GM06990 (cell line): ENCODE measurements at regions not wholly inside any gene's neighbourhood (a gene's known extent, or its start where the extent isn't known, plus 50 kb on each side); places are given as distances from the start of the nearest gene placed in this dataset.

ENCODE experiments used
- DNase-seq: peaks from one replicate; pipeline ENCODE4 v3.0.0-alpha.2; 2011; ENCODE audit not compliant: insufficient read length; ENCODE audit errors: extremely low read depth
- H3K27me3 ChIP-seq: replicated peaks from 2 replicates; pipeline ENCODE4 v1.6.0; 2011; ENCODE audit warnings: low read length; ENCODE audit not compliant: control insufficient read depth, insufficient read depth
- H3K36me3 ChIP-seq: 2 replicates; pipeline ENCODE4 v1.5.1; 2011; ENCODE audit warnings: low read length; ENCODE audit not compliant: control insufficient read depth, insufficient read depth
- H3K4me3 ChIP-seq: replicated peaks from 2 replicates; pipeline ENCODE4 v1.5.1; 2011; ENCODE audit warnings: low read depth, mild to moderate bottlenecking, control low read depth, low read length
- CTCF ChIP-seq: IDR thresholded peaks from 2 replicates; pipeline ENCODE4 v1.5.1; 2011; ENCODE audit warnings: low read length, control low read depth, mild to moderate bottlenecking, inconsistent platforms; ENCODE audit not compliant: insufficient read depth, poor library complexity, severe bottlenecking

GRCh38 chr16:79728048-79728922 lies 127.7 kb upstream of the MAF start:
- H3K4me3 ChIP-seq: no peak overlapping the region

DNA sequence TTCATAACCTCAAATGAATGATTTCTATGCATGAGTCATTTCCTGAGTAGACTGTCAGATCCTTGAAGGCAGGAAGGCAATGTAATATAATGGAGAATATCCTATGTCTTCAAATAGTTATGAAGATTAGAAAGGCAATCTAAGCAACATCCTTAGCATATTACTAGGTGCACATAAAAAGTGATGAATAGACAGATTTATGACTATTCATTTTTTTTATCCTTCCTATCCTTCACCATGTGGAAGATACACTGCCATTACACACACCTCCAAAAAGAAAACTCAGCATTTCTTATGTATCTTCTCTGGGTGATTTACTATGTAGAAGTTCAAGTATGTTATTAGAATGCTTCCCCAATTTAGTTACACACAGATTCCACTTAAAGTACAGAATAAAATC lies 126.4 kb upstream of the MAF start:
- H3K36me3 ChIP-seq: no peaks in the 10 kb centered on the region
- no peak for TF ChIP-seq CTCF
- no peak for DNase-seq
- H3K27me3 ChIP-seq: no peaks in the 10 kb centered on the region; the same call in 1 of the 2 replicates
- H3K4me3 ChIP-seq: no peak overlapping the region

More at GRCh38 chr16:79728048-79728922, 127.7 kb upstream of the MAF start:
- H3K36me3 ChIP-seq: no peaks in the 10 kb centered on the region
- no peaks in the 10 kb centered on the region; the same call in 1 of the 2 replicates for H3K27me3 ChIP-seq
- DNase-seq: no peak
- no peak for TF ChIP-seq CTCF

- TF ChIP-seq CTCF: no peak
- Histone ChIP-seq H3K27me3 (no peaks in the 10 kb centered on the region), H3K36me3 (no peaks in the 10 kb centered on the region), H3K4me3 (no peak overlapping the region)
- no peak for DNase-seq
Observed at GRCh38 chr16:79725051-79725450, 124.5 kb upstream of the MAF start.

- no peak for DNase-seq
- Histone ChIP-seq H3K4me3 (no peak overlapping the region), H3K27me3 (no peaks in the 10 kb centered on the region), H3K36me3 (no peaks in the 10 kb centered on the region)
- TF ChIP-seq CTCF: no peak
Observed at GRCh38 chr16:79723583-79724168, 123.1 kb upstream of the MAF start.

- no peak for TF ChIP-seq CTCF
Observed at GRCh38 chr16:79721270-79721669, 120.7 kb upstream of the MAF start.

More at GRCh38 chr16:79721270-79721669, 120.7 kb upstream of the MAF start:
- Histone ChIP-seq H3K27me3 (no peaks in the 10 kb centered on the region), H3K4me3 (no peak overlapping the region), H3K36me3 (no peaks in the 10 kb centered on the region)
- DNase-seq: no peak
